ENCODE measurements at regions not wholly inside any gene's neighbourhood (a gene's known extent, or its start where the extent isn't known, plus 50 kb on each side); places are given as distances from the start of the nearest gene placed in this dataset.

DNA sequence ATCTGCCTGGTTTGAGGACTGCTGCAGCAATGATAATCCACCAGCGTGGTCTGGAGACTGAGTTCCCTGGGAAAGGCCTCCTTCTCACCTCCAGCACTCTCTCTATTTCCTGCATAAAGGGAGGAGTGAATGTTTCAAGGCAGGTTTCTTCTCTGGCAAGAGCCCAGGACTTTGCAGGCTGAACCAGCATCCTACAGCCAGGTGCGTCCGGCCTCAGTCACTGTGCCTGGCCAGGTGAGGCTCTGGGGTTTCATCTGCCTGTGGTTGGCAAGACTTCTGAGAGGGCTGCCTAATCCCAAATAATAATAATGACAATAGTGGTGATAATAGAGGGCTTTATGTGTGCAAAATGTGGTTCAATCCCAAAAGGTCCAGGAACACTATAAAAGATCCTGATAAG is 269.0 kb upstream of the TBC1D5 start:
- TF ChIP-seq POLR2A (IDR thresholded peaks at IDR 0.05; ENCODE audit: low read depth, low read length) = no peak
- no peak for TF ChIP-seq POLR2AphosphoS5 (IDR thresholded peaks at IDR 0.05; ENCODE audit: low read depth, low read length)
- TF ChIP-seq TAF1 (IDR thresholded peaks at IDR 0.05; ENCODE audit: low read depth, low read length) = no peak
- no peak for TF ChIP-seq SPI1 (IDR thresholded peaks at IDR 0.05; ENCODE audit: low read depth, low read length)

Data from GM12891 (cell line).